GM18498 (cell line): ENCODE measurements at regions not wholly inside any gene's neighbourhood (a gene's known extent, or its start where the extent isn't known, plus 50 kb on each side); places are given as distances from the start of the nearest gene placed in this dataset.

Experiments used
- ATAC-seq: cut with Tn5 transposase; IDR thresholded peaks from one replicate; pipeline ENCODE4 v1.9.1; 2021; ENCODE audit warnings: mild to moderate bottlenecking, moderate library complexity; ENCODE audit not compliant: unreplicated experiment

DNA sequence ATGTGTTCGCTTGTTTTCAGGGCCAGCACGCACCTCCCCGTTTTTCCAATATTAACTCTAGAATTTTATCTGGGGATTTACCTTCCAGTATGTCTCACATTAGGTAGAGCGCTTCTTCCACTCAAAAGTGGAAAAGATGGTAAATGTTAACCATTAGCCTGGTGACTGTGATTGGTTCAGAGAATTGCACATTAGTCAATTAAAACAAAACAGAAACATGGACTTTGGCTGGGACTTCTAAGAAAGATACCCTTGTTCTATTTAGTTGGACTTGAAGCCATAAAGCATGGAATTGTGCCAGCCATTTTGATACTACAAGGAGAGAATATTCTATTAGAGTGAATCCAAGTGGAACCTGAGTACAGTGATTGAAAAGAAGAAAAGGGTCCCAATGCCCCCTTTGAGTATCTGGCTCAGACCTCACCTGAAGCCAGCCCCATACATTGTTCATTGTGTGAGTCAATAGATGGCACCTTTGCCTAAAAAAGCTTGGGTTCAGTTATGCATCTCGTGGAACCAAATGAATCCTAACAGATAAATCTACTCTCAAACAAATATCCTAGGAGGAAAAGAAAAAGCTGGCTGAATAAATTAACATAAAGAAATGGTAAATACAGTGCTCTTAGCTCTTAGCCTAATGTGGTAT is 354.3 kb downstream of the IRS1 start:
- ATAC-seq, result no peak

DNA sequence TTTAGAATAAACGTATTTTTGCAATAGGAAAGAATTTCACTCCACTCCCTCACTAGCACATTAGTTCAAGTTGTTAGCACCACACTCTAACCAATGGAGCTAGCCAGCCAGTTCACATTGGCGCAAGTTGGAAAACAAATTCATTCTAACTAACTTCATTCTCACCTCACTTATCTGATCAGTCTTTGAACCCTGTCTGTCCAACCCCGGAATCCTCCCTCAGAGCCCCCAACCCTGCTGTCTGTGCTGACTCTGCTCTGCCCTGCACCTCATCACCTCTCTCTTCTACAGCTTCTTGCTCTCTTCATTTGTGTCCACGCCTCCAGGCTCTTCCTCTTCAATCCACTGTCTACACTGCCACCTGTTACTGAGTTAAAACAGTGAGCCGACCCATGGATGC is 356.5 kb downstream of the IRS1 start:
- ATAC-seq, result no peak

DNA sequence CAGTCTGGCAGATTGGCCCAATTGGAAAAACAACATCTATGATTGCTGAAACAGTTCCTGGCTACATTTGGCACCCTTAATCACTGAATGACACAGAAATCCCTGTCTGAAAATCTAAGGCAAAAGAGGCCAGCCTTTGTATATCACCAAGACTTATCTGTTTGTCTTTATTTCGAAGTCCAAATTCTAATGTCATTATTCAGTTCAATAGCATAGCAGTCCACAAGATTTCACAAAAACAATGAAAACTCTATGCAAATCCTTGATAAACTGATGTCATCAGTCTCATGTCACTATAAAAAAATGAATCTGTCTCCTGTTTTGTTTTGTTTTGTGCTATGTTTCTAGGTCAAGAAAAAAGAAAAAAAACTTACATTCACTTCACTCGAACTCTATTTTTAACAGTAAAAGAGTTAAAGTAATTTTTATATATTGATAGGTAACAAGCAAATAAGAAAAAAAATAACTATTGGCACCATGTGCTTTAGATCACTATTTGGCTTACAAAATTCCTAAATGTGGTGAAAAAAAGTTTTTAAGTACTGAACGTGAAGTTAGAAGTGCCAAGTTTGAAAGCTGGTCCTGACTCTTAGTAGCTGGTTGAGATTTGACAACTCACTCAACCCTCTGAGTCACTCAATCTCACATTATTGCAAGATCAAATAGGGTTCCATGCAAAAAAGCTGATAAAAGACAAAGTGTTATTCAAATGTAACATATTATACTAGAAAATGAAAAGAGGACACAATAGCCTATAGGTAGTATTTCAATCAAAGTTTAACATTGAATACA is 359.3 kb downstream of the IRS1 start:
- ATAC-seq, result no peak

DNA sequence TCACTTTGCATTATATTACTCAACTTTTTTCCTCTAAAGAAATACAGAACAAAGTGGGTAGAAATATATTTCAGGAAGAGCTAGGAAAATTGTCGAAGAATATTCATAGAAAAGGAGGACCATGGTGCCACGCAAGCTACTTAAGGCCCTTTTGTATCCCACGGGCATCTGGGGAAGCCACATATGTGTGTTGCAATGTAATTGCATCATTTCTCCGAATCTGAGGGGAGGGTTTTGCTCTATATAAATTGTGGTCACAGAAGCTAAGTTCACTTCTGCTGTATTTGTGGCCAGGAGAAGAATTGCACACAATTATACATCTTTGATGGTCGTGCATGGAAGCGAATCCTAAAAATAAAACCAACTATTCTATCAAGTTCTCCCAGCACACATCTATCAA is 360.3 kb downstream of the IRS1 start:
- no peak for ATAC-seq

DNA sequence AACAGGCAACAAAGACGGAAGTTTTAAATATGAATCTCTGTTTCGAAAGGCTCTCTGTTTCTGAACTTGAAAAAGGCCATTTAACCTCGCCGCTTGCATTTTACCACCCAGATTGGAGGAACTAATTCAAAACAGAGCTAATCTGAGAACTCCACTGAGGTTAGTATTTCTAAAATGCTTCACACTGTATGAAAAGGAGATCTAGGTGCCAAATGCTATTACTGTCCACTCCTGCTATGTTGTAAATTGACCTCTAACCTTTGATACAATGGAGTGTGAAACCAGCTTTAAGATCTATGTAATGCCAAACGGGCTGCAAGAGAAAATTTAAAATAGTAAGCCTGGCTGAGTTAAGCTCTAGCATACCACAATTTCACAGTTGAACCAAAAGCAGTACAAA is 364.5 kb downstream of the IRS1 start:
- no peak for ATAC-seq

DNA sequence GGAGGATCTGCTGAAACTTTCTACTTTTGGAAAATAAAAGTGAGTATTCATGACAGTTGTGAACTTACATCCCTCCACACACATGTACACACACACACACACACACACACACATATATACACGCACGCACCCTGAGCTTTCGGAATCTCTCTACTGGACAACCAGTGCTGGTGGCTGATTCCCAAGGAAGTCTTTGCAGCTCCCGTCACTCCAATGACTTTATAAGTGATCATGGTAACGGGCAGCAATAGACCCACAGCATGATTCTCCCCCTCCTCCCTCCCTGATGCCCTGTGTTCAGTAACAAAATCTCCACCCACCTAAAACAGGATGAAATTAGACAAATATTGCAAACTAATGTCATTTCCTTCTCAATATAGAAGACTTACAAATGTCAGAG is 364.9 kb downstream of the IRS1 start:
- ATAC-seq, result no peak

DNA sequence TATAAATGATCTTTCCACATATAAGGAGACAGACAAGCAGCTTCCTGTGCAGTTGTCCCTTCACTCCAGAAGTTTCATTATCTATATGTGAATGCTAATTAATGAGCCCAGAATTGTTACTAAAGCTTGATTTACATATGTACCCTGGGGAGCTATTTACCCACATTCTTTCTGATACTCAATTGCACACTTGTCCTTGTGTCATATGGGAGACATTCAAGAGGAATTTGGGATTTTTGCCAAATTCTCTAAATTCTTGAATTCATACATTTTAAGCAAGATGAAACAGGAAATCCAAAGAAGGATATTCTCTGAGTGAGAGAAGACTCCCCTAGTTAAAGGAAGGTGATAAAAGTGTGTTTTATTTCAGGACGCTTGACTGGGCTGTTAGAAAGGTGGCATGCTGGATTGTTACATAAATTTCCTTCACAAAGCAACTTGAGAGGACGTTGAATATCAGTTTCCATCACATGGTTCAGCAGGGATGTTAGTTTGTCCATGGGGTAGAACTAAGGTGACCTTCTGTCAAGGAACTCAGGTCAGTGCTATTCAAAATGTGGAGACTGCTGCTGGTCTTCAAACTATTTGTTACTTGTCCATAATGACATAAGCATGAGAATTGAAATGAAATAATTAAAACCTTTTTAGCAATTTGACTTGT is 368.2 kb downstream of the IRS1 start:
- ATAC-seq, result no peak

DNA sequence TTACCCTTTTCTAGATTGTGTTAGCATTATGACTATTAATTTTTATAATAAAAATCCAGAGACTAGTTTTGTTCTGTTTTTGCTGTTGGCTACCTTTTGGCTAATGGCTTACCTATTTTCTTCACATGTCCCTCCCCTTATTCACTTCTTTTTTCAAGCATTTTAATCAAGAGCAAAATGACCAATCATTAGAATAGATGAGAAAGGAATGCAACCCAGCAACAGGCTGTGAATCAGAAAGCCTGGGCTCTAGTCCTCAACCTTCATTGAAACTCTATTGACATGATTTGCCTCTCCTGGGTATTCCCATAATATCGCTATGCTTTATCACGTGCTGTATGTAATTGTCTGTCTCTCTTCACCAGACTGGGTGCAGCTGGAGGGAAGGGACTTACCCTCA is 370.1 kb downstream of the IRS1 start:
- no peak for ATAC-seq

DNA sequence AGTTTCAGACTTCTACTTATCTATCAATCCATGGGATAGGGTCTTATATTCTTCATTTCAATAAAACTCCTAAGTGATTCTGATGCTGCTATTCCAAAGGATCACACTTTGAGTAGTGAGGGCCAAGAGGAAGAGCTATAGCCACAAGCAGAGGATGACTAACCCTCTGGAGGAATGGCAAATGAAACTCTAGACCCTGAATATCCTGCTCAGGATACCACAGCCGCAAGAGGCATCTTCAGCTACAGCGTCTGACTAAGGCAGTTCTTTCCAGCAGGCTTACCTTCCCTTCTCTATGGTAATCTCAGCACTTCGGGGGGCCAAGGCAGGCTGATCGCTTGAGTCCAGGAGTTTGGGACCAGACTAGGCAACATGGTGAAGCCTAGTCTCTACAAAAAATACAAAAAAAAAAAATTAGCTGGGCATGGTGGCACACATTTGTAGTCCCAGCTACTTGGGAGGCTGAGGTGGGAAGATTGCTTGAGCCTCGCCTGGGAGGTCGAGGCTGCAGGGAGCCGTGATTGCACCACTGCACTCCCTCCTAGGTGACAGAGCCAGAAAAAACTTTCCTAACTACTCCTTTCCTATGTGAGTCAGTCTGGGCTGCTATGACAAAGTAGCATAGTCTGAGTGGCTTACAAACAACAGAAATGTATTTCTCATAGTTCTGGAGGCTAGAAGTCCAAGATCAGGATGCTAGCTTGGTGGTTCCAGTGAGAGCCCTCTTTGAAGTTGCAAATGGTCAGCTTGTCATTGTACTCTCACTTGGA is 371.9 kb downstream of the IRS1 start:
- no peak for ATAC-seq

DNA sequence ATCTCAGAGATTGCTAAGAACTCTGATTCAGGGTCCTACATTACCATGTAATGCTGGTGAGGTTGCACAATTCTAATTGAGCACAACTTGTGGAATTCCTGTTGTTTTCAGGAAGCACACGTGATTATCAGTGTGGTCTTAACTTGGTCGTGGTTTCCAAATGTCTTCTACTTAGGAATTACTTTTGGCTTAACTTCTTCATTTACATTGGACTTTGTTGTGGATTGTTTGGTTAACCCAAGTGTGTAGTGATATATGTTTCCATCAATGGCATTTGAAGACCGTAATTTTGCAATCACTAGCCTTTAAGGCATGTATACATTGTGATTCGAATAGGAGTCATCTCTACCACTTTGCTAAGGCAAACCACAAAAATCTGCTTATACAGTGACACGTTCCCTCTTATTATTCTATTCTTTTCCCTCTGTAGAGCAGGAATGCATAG is 373.3 kb downstream of the IRS1 start:
- no peak for ATAC-seq

DNA sequence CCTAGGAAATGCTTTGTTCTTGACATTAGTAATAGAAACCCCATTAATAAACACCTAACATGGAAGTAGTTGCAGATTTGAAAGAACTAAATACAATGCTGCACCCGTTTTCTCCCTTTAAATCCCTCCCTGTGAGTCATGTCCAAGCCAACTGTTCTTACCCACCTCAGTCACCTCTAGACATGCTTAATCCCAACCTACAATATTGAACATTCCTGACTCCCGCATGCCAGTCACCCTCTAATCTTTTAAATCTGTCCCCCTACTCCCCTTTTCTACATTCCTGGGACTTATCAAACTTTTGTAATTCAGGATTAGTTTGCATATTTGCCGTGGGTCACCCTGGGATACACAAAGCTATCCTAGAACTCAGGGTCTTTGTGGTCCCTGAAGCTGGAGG is 374.6 kb downstream of the IRS1 start:
- ATAC-seq, result no peak

DNA sequence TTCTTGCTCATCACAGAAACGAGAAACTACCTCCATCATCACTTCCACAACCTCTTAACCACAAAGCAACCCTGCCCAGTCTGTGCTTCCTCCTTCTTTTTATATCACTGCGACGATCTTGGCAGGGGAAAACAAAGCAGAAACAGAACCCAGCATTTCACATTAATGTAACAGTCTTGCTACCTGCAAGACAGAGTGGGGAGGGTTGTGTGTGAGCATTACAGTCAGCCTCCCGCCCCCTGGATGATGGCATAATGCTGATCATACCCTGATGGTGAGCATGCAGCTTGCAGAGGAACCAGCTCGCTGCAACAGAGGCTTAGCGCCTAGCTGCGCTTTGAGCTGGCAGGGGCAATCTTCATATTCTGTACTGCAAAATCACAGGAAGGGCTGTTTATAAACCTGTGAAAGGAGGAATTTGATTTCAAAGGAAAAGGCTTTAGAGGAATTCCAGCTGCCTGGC is 376.1 kb downstream of the IRS1 start:
- peak; percentile 74 for ATAC-seq

DNA sequence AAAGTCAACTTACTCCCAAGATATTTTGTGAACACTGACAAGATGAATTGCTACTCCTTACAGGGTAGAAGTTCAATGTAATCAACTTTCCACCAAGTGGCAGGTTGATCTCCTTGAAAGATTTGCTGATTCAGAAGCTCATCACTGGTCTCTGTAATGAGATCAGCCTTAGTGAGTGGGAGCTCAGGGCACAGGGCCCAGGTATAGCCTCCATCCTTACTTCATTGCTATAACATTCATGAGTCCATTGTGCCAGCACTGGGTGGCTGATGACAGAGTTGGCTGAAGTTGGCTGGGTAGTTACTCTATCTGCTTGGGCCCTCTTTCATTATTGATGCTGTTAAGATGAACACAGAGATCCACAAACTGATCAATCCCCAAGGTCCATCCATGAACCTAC is 379.0 kb downstream of the IRS1 start:
- ATAC-seq, result no peak

DNA sequence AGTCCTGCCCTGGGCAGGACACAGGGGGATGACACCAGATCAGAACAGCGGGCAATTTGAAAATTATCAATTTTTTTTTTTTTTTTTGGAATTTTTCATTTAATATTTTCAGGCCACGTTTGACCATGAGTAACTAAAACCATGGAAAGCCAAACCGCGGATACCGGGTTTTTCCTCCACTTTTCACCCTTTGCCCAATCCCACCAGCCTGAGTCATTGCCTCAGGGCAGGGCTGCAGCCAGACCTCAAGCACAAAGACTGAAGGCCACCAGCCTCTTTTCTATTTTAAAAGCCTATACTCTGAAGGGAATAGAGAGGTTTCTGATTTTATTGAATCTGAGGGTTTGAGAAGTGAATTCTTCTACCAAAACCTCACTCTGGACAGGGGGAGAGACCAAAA is 381.1 kb downstream of the IRS1 start:
- no peak for ATAC-seq

DNA sequence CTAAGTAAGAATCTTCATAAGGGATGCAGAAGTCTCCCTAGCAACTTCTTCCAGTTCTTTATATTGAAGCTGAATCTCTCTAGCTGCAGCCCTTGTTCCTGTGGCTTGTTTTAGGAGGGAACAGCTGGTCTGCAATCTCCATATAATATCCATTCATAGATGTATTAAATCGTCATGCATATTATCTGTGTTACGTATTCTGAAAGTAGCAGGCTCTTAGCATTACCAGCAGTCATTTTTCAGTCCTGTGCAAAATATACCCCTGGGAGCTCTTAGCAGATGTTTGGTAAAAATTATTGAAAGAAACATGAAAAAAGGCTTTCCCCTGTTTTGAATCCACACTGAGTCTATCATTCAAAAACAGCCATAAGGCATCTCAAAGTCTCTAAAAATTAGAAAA is 385.3 kb downstream of the IRS1 start:
- no peak for ATAC-seq

DNA sequence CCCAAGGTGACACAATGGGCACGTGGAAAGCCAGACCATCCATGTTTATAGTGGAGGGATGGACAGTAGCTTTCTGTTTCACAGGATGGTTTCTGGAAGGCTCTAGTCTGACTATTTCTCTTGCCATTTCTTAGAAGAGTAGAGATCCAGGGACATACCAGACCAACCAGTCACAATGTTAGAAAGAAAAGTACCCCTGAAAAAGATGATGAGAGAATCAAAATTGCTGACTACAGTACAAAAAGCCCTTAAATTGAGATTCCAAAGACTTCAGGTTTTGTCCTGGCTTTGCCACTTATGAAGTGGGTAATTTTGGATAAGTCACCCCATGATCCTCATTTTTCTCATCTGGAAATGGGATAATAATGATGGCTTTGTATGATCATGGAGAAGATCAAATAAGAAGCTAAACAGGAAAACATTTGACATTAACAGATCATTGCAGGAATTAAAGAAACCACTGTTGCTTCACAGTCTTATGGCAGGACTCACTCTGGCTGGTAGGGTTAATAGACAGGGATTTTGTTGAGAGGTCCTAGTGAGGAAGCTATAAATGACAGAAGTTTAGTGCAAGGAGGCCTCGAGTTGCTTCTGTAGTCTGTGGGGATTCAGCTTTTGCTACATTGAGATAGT is 386.0 kb downstream of the IRS1 start:
- ATAC-seq, result no peak

DNA sequence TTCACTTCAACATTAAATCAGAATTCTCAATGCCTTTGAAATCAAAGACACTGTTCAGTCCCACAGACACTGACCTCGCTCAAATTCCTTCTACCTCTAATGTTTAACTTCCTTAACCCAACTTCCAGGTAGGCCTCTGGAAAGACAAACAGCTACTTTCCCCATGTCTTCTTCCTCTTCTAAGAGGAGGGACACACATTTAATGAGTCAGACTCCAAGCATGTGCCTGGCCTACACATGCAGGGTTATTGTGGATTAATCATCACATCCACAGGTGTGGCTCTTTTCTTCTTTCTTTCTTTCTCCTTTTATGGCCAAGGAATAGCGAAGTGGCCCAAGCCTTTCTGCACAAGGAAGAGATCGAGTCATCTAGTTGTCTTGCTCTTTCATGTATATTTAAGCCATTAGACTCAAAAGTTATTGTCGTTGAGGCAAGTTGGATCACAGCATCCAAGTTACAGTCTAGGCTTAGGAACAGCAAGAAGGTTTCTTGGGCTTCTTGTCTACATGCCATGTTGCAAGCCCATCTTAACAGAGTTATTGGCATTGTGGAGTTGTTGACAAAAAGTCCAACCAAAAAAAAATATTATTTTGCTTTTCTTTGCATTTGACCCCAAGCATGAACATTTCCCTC is 387.8 kb downstream of the IRS1 start:
- no peak for ATAC-seq

DNA sequence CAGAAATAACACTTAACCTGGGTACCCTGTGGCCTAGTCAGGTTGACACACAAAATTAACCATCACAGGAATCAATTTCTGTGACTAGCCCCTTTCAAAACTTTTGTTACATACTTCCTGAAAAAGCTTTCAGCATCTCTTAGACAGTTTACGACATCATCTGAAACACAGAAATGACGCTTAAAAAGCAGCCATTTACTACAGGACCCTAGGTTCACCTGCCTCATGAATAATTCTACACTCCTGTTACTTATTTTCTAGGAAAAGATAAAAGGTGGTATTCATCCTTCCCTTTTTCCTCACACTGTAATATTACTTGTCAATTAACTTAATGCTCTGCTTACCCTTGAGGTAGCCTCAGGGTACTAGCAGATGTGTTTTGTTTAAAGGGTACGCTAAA is 388.4 kb downstream of the IRS1 start:
- ATAC-seq, result no peak

DNA sequence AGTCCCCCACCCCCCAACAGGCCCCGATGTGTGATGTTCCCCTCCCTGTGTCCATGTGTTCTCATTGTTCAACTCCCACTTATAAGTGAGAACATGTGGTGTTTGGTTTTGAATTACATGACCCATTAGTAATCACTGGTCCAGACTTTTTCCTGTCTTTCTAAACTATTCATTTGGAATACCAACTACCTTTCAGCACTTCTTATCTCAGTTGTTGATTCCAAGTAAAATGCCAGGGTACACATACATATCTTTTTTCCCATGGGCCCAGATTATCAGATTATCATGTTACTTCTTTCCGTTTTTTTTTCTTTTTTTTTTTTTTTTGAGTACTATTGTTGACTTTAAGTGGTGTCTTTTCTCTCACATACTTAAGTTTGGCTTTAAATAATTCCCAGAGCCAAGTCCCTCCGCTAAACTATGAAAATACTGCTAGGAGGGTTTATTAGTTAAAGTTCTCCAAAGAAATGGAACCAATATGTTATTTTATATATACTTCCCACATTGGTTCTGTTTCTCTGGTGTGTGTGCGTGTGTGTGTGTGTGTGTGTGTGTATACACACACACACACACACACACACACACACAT is 389.3 kb downstream of the IRS1 start:
- no peak for ATAC-seq

DNA sequence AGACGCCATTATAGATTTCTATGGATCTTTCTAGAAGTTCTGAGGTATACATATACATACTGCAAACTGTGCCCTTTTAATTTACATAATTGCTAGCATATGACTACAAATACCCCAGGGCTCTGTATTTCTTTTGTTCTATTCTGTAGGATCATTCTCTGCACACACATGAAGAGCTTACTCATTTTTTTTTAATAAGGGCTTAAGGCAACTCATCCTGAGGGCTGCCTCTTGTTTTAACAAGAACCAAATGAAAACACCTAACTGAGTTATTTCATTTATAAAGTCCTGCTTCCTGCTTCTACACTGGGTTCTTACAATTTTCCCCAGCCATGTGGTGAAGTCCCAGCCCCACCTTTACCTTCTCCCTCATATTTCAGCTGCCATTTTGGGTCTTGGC is 390.5 kb downstream of the IRS1 start:
- no peak for ATAC-seq
